ENCODE measurements at regions not wholly inside any gene's neighbourhood (a gene's known extent, or its start where the extent isn't known, plus 50 kb on each side); places are given as distances from the start of the nearest gene placed in this dataset.

DNA sequence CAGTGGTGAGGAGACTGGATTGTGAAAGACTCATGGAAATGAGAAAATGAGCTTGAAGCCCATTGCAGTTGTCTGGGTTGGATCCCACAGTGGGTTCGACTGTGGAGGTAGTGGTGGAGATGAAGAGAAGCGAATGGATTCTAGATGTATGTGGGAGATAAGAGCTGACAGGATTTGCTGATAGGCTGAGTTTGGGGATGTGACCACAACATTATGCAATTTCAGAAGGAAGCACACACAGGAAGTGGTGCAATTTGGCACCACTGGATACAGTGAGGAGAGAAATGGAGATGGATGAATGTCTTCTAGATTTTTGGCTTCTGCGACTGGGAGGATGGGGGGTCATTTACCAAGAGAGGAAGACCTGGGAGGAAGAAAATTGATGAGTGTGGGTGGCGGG lies 64.4 kb upstream of the MAFB start:
- FAIRE-seq (no peak), DNase-seq (ENCODE audit: insufficient read length, low spot score) (no peak)
- TF ChIP-seq POLR2AphosphoS5 (IDR thresholded peaks at IDR 0.05; ENCODE audit: low read depth, low read length) = no peak
- TF ChIP-seq TAF1 (IDR thresholded peaks at IDR 0.05; ENCODE audit: low read depth, low read length) = no peak
- no peak for TF ChIP-seq SPI1 (IDR thresholded peaks at IDR 0.05; ENCODE audit: low read depth, low read length)
- no peak for TF ChIP-seq POLR2A (IDR thresholded peaks at IDR 0.05; ENCODE audit: low read depth, low read length)
- no peak for TF ChIP-seq PAX5 (IDR thresholded peaks at IDR 0.05; ENCODE audit: insufficient read depth, low read length, severe bottlenecking)

GRCh38 chr20:40754339-40754943 lies 65.4 kb upstream of the MAFB start:
- TF ChIP-seq SPI1 (IDR thresholded peaks at IDR 0.05; ENCODE audit: low read depth, low read length) = no peak
- TF ChIP-seq POLR2AphosphoS5 (IDR thresholded peaks at IDR 0.05; ENCODE audit: low read depth, low read length) = no peak
- TF ChIP-seq PAX5 (IDR thresholded peaks at IDR 0.05; ENCODE audit: insufficient read depth, low read length, severe bottlenecking) = no peak
- no peak for TF ChIP-seq POU2F2 (IDR thresholded peaks at IDR 0.05; ENCODE audit: low read depth, low read length)
- no peak for TF ChIP-seq TAF1 (IDR thresholded peaks at IDR 0.05; ENCODE audit: low read depth, low read length)
- no peak for TF ChIP-seq POLR2A (IDR thresholded peaks at IDR 0.05; ENCODE audit: low read depth, low read length)
- DNase-seq (ENCODE audit: insufficient read length, low spot score) = no peak
- FAIRE-seq = no peak

DNA sequence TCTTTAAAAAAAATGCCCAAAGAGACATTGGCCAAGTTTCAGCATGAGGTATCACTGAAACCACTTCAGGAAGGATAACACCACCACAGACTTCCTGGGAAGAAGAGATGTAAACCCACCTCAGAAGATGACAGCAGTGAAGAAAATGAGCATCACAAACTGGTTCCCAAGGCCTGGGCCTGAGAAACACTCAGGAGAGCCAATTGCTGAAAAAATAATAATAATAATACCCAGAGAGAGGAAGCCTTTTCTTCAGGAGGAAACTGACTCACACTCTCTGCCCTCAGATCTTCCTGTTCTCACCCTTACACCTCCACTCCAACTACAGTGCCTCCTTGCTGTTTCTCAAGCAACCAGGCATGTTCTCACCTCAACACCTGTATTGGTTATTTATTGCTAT lies 68.1 kb upstream of the MAFB start:
- TF ChIP-seq SPI1 (IDR thresholded peaks at IDR 0.05; ENCODE audit: low read depth, low read length) = no peak
- TF ChIP-seq TAF1 (IDR thresholded peaks at IDR 0.05; ENCODE audit: low read depth, low read length) = no peak
- TF ChIP-seq PAX5 (IDR thresholded peaks at IDR 0.05; ENCODE audit: insufficient read depth, low read length, severe bottlenecking) = no peak
- TF ChIP-seq POU2F2 (IDR thresholded peaks at IDR 0.05; ENCODE audit: low read depth, low read length) = no peak
- no peak for TF ChIP-seq POLR2A (IDR thresholded peaks at IDR 0.05; ENCODE audit: low read depth, low read length)
- no peak for TF ChIP-seq POLR2AphosphoS5 (IDR thresholded peaks at IDR 0.05; ENCODE audit: low read depth, low read length)
- DNase-seq (ENCODE audit: insufficient read length, low spot score) (no peak), FAIRE-seq (no peak)

DNA sequence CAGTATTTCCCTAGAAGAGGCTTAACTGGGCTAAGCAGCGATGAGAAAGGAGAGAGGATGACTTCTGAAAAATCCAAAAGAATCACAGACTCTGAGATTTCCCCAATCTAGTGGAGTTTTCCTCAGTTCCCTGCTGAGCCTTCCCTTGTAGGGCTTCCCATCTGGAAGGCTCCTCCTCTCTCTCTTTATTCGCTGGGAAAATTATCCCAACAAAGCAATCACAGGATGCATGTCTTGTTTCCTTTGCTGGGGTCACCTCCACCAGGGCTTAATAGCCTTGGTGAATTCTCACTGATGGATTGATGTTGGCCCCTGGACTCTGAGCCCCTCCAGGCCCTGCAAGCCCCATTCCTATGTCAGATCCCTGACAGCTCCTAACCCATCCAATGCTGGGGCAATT lies 69.8 kb upstream of the MAFB start:
- FAIRE-seq (no peak), DNase-seq (ENCODE audit: insufficient read length, low spot score) (no peak)
- TF ChIP-seq TAF1 (IDR thresholded peaks at IDR 0.05; ENCODE audit: low read depth, low read length) = no peak
- TF ChIP-seq SPI1 (IDR thresholded peaks at IDR 0.05; ENCODE audit: low read depth, low read length) = no peak
- no peak for TF ChIP-seq PAX5 (IDR thresholded peaks at IDR 0.05; ENCODE audit: insufficient read depth, low read length, severe bottlenecking)
- no peak for TF ChIP-seq POLR2A (IDR thresholded peaks at IDR 0.05; ENCODE audit: low read depth, low read length)
- TF ChIP-seq POLR2AphosphoS5 (IDR thresholded peaks at IDR 0.05; ENCODE audit: low read depth, low read length) = no peak
- TF ChIP-seq POU2F2 (IDR thresholded peaks at IDR 0.05; ENCODE audit: low read depth, low read length) = no peak

DNA sequence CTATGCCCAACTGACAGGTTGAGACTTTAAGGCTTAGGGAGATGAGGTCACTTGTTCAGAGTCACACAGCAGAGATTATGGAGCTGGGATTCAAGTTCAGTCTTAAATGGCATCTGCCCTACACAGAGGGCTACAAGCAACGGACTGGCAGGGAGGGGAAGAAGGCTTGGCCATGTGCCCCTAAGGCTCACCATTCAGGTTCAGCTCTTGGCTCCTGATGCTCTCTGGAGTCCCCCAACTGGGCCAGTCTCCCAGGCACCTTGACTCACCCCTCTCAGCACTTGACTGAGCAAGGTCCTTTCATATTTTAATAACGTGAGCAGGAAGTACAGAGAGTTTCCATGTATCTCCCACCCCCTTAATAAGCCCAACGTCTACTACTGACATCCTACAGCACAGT lies 71.4 kb upstream of the MAFB start:
- TF ChIP-seq POU2F2 (IDR thresholded peaks at IDR 0.05; ENCODE audit: low read depth, low read length) (no peak), POLR2A (IDR thresholded peaks at IDR 0.05; ENCODE audit: low read depth, low read length) (no peak), TAF1 (IDR thresholded peaks at IDR 0.05; ENCODE audit: low read depth, low read length) (no peak), POLR2AphosphoS5 (IDR thresholded peaks at IDR 0.05; ENCODE audit: low read depth, low read length) (no peak), SPI1 (IDR thresholded peaks at IDR 0.05; ENCODE audit: low read depth, low read length) (no peak), PAX5 (IDR thresholded peaks at IDR 0.05; ENCODE audit: insufficient read depth, low read length, severe bottlenecking) (no peak)
- DNase-seq (ENCODE audit: insufficient read length, low spot score) (no peak), FAIRE-seq (no peak)

DNA sequence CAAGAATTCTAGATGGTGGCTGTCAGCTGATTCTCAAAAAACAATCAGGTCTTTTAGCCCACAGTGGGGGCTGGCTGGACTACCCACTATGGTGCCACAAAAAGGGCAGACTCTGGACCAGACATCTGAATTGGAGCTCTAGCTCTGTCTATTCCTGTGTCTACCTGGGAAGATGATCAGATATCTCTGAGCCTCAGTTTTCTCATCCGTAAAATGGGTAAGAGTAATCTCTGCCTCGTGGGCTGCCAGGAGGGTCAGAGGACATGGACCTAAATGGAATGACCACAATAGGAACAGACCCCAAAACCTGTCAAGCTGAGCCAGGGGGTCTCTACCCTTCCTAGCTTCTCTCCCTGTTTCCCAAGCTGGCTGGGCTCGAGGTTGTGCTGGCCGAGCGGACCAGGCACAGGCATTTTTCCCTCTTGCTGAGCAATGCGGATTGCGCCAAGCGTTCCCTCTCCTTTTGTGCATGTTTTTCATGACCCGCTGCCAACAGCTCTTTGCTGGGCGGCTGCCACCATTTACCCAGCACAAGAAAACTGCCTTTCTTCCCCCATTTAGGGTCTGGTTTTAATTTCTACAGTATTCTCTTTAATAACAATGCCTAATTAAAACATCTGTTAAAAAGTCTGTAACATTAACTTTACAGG lies 74.7 kb upstream of the MAFB start:
- no peak for DNase-seq (ENCODE audit: insufficient read length, low spot score)
- TF ChIP-seq TAF1 (IDR thresholded peaks at IDR 0.05; ENCODE audit: low read depth, low read length) (no peak), POLR2AphosphoS5 (IDR thresholded peaks at IDR 0.05; ENCODE audit: low read depth, low read length) (no peak), PAX5 (IDR thresholded peaks at IDR 0.05; ENCODE audit: insufficient read depth, low read length, severe bottlenecking) (no peak), POLR2A (IDR thresholded peaks at IDR 0.05; ENCODE audit: low read depth, low read length) (no peak)
- no peak for FAIRE-seq

DNA sequence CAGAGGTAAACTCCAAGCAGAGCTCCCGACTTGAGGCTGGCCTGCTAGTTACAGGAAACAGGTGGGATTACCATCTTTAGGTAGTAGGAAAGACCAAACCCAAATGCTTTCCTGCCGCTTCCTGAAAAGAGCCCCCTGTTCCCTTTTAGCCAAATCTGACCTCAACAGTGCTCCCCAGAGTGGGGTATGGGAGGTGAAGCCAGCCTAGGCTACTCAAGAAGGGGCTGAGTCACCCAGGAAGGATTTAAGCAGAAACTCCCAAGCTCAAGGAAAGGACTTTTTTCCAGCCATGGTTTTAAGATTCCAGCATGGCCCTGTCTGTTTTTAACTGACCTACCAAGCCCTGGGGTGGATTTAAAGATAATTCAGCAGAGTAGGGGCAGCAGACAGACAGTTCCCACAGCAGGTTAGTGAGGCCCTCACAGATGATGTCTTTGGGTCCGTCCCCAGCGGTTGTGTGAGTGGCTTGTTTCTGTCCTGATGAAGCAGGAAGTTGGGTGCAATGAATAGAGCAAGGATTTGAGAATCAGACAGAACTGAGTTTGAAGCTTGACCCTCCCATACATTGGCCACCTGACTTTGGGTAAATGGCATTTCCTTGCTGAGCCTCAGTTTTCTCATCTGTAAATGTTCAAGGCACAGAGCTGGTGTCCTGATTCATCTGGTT lies 76.9 kb upstream of the MAFB start:
- DNase-seq (ENCODE audit: insufficient read length, low spot score) = no peak
- TF ChIP-seq TAF1 (IDR thresholded peaks at IDR 0.05; ENCODE audit: low read depth, low read length) (no peak), POLR2AphosphoS5 (IDR thresholded peaks at IDR 0.05; ENCODE audit: low read depth, low read length) (no peak), SPI1 (IDR thresholded peaks at IDR 0.05; ENCODE audit: low read depth, low read length) (no peak), PAX5 (IDR thresholded peaks at IDR 0.05; ENCODE audit: insufficient read depth, low read length, severe bottlenecking) (no peak), POU2F2 (IDR thresholded peaks at IDR 0.05; ENCODE audit: low read depth, low read length) (no peak), POLR2A (IDR thresholded peaks at IDR 0.05; ENCODE audit: low read depth, low read length) (no peak)
- FAIRE-seq = no peak

- TF ChIP-seq TAF1 (IDR thresholded peaks at IDR 0.05; ENCODE audit: low read depth, low read length) = no peak
- TF ChIP-seq POLR2A (IDR thresholded peaks at IDR 0.05; ENCODE audit: low read depth, low read length) = no peak
- FAIRE-seq = no peak
- no peak for DNase-seq (ENCODE audit: insufficient read length, low spot score)
Observed at GRCh38 chr20:40766790-40767614, 78.0 kb upstream of the MAFB start.

DNA sequence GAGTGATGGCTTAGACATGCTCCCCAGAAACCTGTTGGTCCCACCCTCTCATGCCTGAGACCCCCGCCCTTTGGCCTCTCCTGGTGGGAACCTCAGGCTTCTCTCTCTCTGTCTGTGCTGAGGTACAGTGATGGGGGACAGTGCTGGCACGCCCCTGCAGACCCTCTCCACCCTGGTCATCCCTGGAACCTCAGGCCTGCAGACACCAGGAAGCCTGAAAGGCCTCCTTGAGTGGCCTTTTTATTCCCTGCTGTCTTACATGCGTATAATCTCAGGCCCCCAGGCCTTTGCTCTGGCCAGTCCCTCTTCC lies 78.5 kb upstream of the MAFB start:
- DNase-seq (ENCODE audit: insufficient read length, low spot score) (no peak), FAIRE-seq (no peak)
- TF ChIP-seq PAX5 (IDR thresholded peaks at IDR 0.05; ENCODE audit: insufficient read depth, low read length, severe bottlenecking) (no peak), POLR2A (IDR thresholded peaks at IDR 0.05; ENCODE audit: low read depth, low read length) (no peak), POLR2AphosphoS5 (IDR thresholded peaks at IDR 0.05; ENCODE audit: low read depth, low read length) (no peak), POU2F2 (IDR thresholded peaks at IDR 0.05; ENCODE audit: low read depth, low read length) (no peak), SPI1 (IDR thresholded peaks at IDR 0.05; ENCODE audit: low read depth, low read length) (no peak), TAF1 (IDR thresholded peaks at IDR 0.05; ENCODE audit: low read depth, low read length) (no peak)
